ENCODE measurements at regions not wholly inside any gene's neighbourhood (a gene's known extent, or its start where the extent isn't known, plus 50 kb on each side); places are given as distances from the start of the nearest gene placed in this dataset.

- no peak overlapping the region for H3K4me3 Mint-ChIP-seq
- no peaks in the 10 kb centered on the region for H3K9me3 Mint-ChIP-seq
- H3K4me1 Mint-ChIP-seq = no peaks in the 10 kb centered on the region
- POLR2A ChIA-PET = no interaction called here
- no peak for DNase-seq
- no peaks in the 10 kb centered on the region for H3K27me3 Mint-ChIP-seq
- no peaks in the 10 kb centered on the region for H3K36me3 Mint-ChIP-seq (ENCODE audit: low read depth)
- no peak overlapping the region for H3K27ac Mint-ChIP-seq
- CTCF ChIA-PET = no interaction called here
Observed at GRCh38 chr22:49014227-49015201, 813.2 kb downstream of the BRD1 start.

DNA sequence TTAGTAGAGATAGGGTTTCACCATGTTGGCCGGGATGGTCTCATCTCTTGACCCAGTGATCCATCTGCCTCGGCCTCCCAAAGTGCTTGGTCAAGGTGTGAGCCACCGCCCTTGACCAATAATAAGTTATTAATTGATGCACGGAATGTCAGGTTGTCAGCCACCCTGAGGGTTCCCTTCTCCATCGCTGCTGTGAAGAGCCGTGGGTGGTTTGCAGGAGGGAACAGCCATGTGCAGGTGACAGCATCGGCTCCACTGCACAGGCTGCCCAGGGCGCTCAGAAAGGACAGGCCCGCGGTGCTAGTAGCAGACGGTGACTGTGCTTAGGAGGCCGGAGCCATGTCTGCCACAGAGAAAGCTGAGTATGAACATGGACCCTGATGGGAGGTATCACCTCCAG, 814.0 kb downstream of the BRD1 start:
- no peak overlapping the region for H3K4me3 Mint-ChIP-seq
- DNase-seq = no peak
- no peaks in the 10 kb centered on the region for H3K4me1 Mint-ChIP-seq
- H3K9me3 Mint-ChIP-seq = no peaks in the 10 kb centered on the region
- no peaks in the 10 kb centered on the region for H3K27me3 Mint-ChIP-seq
- CTCF ChIA-PET = no interaction called here
- no peak overlapping the region for H3K27ac Mint-ChIP-seq
- no peaks in the 10 kb centered on the region for H3K36me3 Mint-ChIP-seq (ENCODE audit: low read depth)
- POLR2A ChIA-PET = no interaction called here

DNA sequence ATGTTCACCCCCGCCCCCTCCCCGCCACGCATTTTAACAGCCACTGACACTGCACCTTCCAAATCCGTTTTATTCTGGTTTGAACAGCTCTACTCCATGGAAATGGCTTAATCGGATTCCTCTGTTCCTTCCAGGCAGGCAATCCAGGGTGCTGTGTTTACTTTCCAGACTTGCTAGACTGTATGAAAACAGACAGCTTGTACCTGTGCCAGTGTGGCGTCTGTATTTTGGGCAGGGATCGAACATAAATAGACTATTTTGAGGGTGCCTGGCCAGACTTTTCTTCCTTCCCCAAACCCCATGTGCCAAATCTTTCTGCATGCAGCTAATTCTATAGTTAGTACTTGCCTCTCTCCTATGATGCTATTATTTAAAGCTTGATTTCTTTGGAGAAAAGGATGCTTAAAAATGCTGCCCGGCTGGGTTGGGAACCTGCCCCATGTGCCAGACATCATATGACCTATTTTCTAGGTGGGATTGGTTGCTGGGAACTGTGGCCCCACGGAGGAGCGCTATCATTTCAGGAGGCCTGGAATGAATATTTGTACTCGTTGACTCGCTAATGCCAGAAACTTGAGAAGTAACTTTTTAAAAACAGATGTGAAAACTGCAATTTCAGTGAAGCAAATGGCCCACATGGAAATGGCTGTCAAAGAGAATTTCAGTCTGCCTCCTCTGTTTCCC, 814.8 kb downstream of the BRD1 start:
- no peak for DNase-seq
- no peak overlapping the region for H3K4me3 Mint-ChIP-seq
- H3K9me3 Mint-ChIP-seq = no peaks in the 10 kb centered on the region
- no peak overlapping the region for H3K27ac Mint-ChIP-seq
- ChIA-PET CTCF (no interaction called here), POLR2A (no interaction called here)
- no peaks in the 10 kb centered on the region for H3K36me3 Mint-ChIP-seq (ENCODE audit: low read depth)
- no peaks in the 10 kb centered on the region for H3K4me1 Mint-ChIP-seq
- no peaks in the 10 kb centered on the region for H3K27me3 Mint-ChIP-seq

- Mint-ChIP-seq H3K9me3 (no peaks in the 10 kb centered on the region), H3K27me3 (no peaks in the 10 kb centered on the region), H3K4me1 (no peaks in the 10 kb centered on the region), H3K27ac (no peak overlapping the region), H3K36me3 (ENCODE audit: low read depth) (no peaks in the 10 kb centered on the region), H3K4me3 (no peak overlapping the region)
- POLR2A ChIA-PET = no interaction called here
- no peak for DNase-seq
- CTCF ChIA-PET = no interaction called here
Observed at GRCh38 chr22:49011769-49012648, 815.7 kb downstream of the BRD1 start.

- no peaks in the 10 kb centered on the region for H3K27me3 Mint-ChIP-seq
- no peak overlapping the region for H3K4me3 Mint-ChIP-seq
- CTCF ChIA-PET = no interaction called here
- DNase-seq = no peak
- H3K9me3 Mint-ChIP-seq = no peaks in the 10 kb centered on the region
- no peaks in the 10 kb centered on the region for H3K4me1 Mint-ChIP-seq
- H3K27ac Mint-ChIP-seq = no peak overlapping the region
- POLR2A ChIA-PET = no interaction called here
- no peaks in the 10 kb centered on the region for H3K36me3 Mint-ChIP-seq (ENCODE audit: low read depth)
Observed at GRCh38 chr22:49011379-49011768, 816.3 kb downstream of the BRD1 start.

DNA sequence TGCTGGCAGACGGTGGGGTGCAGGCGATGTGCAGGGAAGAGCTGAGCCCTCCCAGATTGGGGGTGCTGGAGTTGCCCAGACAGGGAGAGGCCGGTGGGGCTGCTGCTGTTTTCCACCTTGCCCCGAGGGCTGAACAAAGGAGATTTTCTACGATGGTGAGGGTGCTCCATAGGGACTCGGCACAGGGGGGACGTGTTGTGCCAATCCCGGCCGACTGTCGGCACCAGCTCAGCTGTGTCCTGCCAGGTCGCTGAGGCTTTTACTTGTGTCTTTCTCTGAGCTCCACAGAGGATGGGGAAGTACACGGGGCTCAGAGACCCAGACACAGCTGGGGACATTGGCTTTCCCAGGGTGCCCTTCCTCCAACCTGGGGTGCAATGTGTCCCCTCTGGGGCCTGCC, 816.8 kb downstream of the BRD1 start:
- H3K9me3 Mint-ChIP-seq = no peaks in the 10 kb centered on the region
- H3K4me3 Mint-ChIP-seq = no peak overlapping the region
- no peak for DNase-seq

DNA sequence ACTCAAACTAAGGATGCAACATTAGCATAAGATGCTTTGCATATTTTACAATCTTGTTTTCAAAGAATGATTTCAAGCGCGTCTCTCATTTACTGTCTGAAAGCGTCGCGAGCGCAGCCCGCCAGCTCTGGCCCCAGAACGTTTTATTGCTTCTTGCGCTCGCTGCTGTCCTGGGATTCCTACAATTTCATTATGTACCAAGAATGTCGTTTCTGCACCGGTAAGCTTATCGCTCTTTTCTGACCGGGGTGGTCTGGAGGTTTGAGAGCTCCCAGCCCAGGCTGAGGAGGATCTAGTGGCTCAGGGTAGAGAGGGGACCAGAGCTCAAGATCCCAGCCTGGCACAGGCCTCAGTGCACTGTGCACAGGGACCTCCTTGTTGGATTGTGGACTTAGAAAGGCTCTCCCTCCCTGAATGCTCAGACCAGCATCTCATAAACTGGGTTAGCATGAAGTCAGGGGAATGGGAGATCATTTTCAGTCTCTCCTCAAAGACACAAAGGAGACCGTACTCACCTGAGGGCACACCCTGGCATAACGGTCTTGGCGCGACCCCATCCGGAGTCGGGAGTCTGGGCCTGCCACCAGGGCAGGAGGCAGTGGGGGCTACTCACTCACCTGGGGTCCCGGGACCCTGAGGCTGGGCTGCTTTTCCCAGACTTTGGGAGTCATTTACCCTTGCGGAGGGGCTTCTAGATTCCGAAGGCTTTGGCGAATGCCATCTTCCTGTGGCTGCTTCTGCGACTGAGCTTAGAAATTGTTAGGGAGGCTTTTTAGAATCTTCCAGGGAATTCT, 817.4 kb downstream of the BRD1 start:
- POLR2A ChIA-PET = no interaction called here
- Mint-ChIP-seq H3K9me3 (no peaks in the 10 kb centered on the region), H3K36me3 (ENCODE audit: low read depth) (no peaks in the 10 kb centered on the region), H3K4me3 (no peak overlapping the region), H3K27ac (no peak overlapping the region), H3K27me3 (no peaks in the 10 kb centered on the region), H3K4me1 (no peaks in the 10 kb centered on the region)
- CTCF ChIA-PET = no interaction called here
- no peak for DNase-seq

More for the DNA sequence above, 816.8 kb downstream of the BRD1 start:
- H3K36me3 Mint-ChIP-seq (ENCODE audit: low read depth) = no peaks in the 10 kb centered on the region
- no peak overlapping the region for H3K27ac Mint-ChIP-seq
- ChIA-PET CTCF (no interaction called here), POLR2A (no interaction called here)
- H3K27me3 Mint-ChIP-seq = no peaks in the 10 kb centered on the region
- no peaks in the 10 kb centered on the region for H3K4me1 Mint-ChIP-seq

DNA sequence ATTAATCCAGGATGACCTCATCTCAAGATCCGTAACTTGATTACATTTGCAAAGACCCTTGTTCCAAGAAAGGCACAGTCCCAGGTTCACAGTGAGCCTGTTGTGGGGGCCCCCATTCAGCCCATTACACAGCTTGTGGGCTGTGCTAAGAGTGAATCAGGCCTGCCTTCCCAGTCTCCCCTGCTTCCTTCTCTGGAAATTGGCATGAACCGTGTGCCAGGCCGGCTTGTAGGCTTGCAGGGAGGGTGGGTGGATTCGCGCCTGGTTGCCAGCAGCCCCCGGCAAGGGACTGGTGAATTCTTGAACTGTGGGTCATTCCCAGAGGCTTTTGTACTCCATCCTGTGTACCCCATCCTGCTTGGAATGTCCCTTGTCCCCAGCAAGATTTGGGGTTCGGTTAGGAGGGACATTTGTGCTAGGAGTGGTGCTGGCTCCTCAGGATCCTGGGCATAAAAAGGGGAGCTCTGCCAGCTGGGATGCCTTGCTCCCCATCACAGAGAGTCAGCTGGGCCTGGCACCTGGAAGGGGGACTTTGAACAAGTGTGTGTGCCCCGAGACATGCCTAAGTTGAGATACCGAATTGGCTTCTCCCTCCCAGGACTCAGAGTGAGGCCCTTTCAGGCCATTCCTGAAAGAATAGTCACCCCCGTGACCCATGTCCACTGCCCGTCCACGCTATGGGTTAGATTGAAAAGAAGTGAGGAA, 818.2 kb downstream of the BRD1 start:
- no peak for DNase-seq
- H3K4me1 Mint-ChIP-seq = no peaks in the 10 kb centered on the region
- ChIA-PET CTCF (no interaction called here), POLR2A (no interaction called here)
- no peak overlapping the region for H3K27ac Mint-ChIP-seq
- H3K36me3 Mint-ChIP-seq (ENCODE audit: low read depth) = no peaks in the 10 kb centered on the region
- no peaks in the 10 kb centered on the region for H3K9me3 Mint-ChIP-seq
- no peaks in the 10 kb centered on the region for H3K27me3 Mint-ChIP-seq
- H3K4me3 Mint-ChIP-seq = no peak overlapping the region

DNA sequence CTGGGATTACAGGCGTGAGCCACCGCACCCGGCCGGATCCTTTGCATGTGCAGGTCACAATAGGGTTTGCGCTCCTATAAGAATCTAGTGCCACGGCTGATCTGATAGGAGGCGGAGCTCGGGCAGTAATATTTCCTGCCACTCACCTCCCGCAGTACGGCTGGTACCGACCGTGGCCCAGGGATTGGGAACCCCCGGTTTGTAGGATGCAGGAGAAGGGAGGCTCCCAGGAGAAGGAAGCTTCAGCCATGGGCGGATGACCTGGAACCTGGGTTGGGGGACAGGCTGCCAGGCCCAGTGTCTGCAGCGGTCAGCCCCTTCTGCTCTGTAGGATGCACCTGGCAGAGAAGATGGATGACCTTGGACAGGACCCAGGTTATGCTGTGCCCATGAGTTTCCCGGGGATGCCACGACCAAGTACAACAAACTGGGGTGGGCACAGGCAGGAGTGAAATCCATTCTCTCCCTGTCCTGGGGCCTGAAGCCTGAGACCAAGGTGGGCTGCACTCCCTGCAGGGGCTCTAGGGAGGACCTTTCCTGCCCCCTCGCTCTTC, 818.9 kb downstream of the BRD1 start:
- Mint-ChIP-seq H3K27me3 (no peaks in the 10 kb centered on the region), H3K4me3 (no peak overlapping the region), H3K36me3 (ENCODE audit: low read depth) (no peaks in the 10 kb centered on the region), H3K4me1 (no peaks in the 10 kb centered on the region), H3K9me3 (no peaks in the 10 kb centered on the region), H3K27ac (no peak overlapping the region)
- POLR2A ChIA-PET = no interaction called here
- CTCF ChIA-PET = no interaction called here
- DNase-seq = no peak

DNA sequence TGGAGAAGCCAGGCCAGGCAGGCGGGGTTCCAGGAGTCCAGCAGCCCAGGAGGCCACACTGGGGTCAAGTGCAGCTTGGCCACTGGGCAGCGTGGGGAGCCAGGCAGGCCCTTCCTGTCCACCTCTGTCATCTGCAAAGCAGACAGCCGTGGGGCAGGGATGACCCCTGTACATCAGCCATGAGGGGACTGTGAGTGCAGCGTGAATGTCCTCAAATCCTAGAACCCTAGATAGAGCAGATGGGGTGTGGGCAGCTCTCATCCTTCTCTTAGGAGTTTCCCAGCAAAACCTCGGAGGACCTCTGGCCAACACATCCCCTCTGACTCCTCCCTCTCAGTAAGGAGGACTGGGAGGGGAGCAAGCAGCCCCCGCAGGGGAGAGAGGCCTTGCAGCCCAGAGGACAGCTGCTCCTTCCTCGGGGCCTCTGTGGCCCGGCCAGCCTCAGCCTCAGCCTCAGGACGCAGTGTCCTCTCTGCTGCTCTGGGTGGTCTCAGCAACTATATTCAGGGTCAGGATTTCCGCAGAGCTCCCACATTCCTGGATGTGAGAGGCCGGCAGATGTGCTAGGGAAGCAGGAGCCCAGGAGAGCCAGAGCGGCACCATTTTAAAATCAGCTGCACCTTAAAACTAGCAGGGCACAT, 820.5 kb downstream of the BRD1 start:
- ChIA-PET POLR2A (no interaction called here), CTCF (interaction anchor here (0.6 kb wide), 1 partner anchor 1007 kb away, joined by 3 read pairs; no protein-coding TSS in a partner anchor)
- no peak overlapping the region for H3K27ac Mint-ChIP-seq
- no peaks in the 10 kb centered on the region for H3K9me3 Mint-ChIP-seq
- no peaks in the 10 kb centered on the region for H3K36me3 Mint-ChIP-seq (ENCODE audit: low read depth)
- no peaks in the 10 kb centered on the region for H3K27me3 Mint-ChIP-seq
- H3K4me1 Mint-ChIP-seq = no peaks in the 10 kb centered on the region
- DNase-seq = no peak
- H3K4me3 Mint-ChIP-seq = no peak overlapping the region

GRCh38 chr22:49006207-49007012, 821.3 kb downstream of the BRD1 start:
- Mint-ChIP-seq H3K4me1 (no peaks in the 10 kb centered on the region), H3K9me3 (no peaks in the 10 kb centered on the region), H3K27ac (no peak overlapping the region), H3K36me3 (ENCODE audit: low read depth) (no peaks in the 10 kb centered on the region), H3K27me3 (no peaks in the 10 kb centered on the region), H3K4me3 (no peak overlapping the region)
- POLR2A ChIA-PET = no interaction called here
- CTCF ChIA-PET = interaction anchor here (0.6 kb wide), 1 partner anchor 1006 kb away, joined by 3 read pairs; no protein-coding TSS in a partner anchor
- no peak for DNase-seq

Measured in activated CD4-positive, alpha-beta T cell treated with anti-CD3 and anti-CD28 coated beads, Interleukin-2, amount 10 ng/mL, durations not matched to agents 7 days and 5 days (primary cell).